H9 (cell line): ENCODE measurements at regions not wholly inside any gene's neighbourhood (a gene's known extent, or its start where the extent isn't known, plus 50 kb on each side); places are given as distances from the start of the nearest gene placed in this dataset.

Source experiments
- DNase-seq: peaks from one replicate; pipeline ENCODE4 v3.0.0-alpha.2; 2017
- H2AFZ ChIP-seq: one replicate; pipeline ENCODE4 v1.6.1; 2013; ENCODE audit warnings: mild to moderate bottlenecking, low read length, control low read depth, moderate library complexity
- H2AK5ac ChIP-seq: 2 replicates; pipeline ENCODE4 v1.6.1; 2013; ENCODE audit warnings: low read length, control low read depth, mixed read lengths; ENCODE audit not compliant: insufficient read length
- H2BK120ac ChIP-seq: one replicate; pipeline ENCODE4 v1.6.1; 2013; ENCODE audit warnings: low read depth, mild to moderate bottlenecking, low read length, control low read depth, inconsistent platforms; ENCODE audit not compliant: poor library complexity, severe bottlenecking
- H2BK12ac ChIP-seq: 2 replicates; pipeline ENCODE4 v1.6.1; 2013; ENCODE audit warnings: low read length, control low read depth, mixed read lengths, low read depth; ENCODE audit not compliant: insufficient read length
- H2BK15ac ChIP-seq: 2 replicates; pipeline ENCODE4 v1.6.1; 2013; ENCODE audit warnings: low read depth, low read length, control low read depth
- H2BK20ac ChIP-seq: one replicate; pipeline ENCODE4 v1.6.1; 2013; ENCODE audit warnings: low read depth, mild to moderate bottlenecking, low read length, control low read depth, inconsistent platforms; ENCODE audit not compliant: poor library complexity, severe bottlenecking
- H2BK5ac ChIP-seq: 2 replicates; pipeline ENCODE4 v1.6.1; 2013; ENCODE audit warnings: low read length, control low read depth, mixed read lengths; ENCODE audit not compliant: insufficient read length
- H3K14ac ChIP-seq: 2 replicates; pipeline ENCODE4 v1.6.1; 2013; ENCODE audit warnings: low read length, control low read depth; ENCODE audit not compliant: insufficient read depth
- H3K18ac ChIP-seq: 2 replicates; pipeline ENCODE4 v1.6.1; 2013; ENCODE audit warnings: low read depth, mild to moderate bottlenecking, mixed read lengths, low read length, control low read depth; ENCODE audit not compliant: insufficient read length
- H3K23ac ChIP-seq: 2 replicates; pipeline ENCODE4 v1.6.1; 2013; ENCODE audit warnings: low read length, control low read depth, mixed read lengths, low read depth; ENCODE audit not compliant: insufficient read length
- H3K23me2 ChIP-seq: 2 replicates; pipeline ENCODE4 v1.6.1; 2013; ENCODE audit warnings: low read depth, mild to moderate bottlenecking, mixed read lengths, low read length, control low read depth; ENCODE audit not compliant: insufficient read length, poor library complexity, severe bottlenecking
- H3K27ac ChIP-seq: 2 replicates; pipeline ENCODE4 v1.5.1; 2013; ENCODE audit warnings: low read length, control low read depth, mixed read lengths, low read depth; ENCODE audit not compliant: insufficient read length
- H3K27me3 ChIP-seq: 2 replicates; pipeline ENCODE4 v1.6.1; 2013; ENCODE audit warnings: low read length, control low read depth, inconsistent platforms; ENCODE audit not compliant: insufficient read depth
- H3K4ac ChIP-seq: 2 replicates; pipeline ENCODE4 v1.6.1; 2013; ENCODE audit warnings: low read depth, mild to moderate bottlenecking, control low read depth, inconsistent platforms, low read length, moderate library complexity
- H3K4me1 ChIP-seq: 2 replicates; pipeline ENCODE4 v1.6.1; 2013; ENCODE audit warnings: low read length, control low read depth, inconsistent platforms; ENCODE audit not compliant: insufficient read depth
- H3K4me2 ChIP-seq: 2 replicates; pipeline ENCODE4 v1.6.1; 2013; ENCODE audit warnings: low read length, control low read depth, mixed read lengths; ENCODE audit not compliant: insufficient read length, insufficient read depth
- H3K56ac ChIP-seq: 2 replicates; pipeline ENCODE4 v1.6.1; 2013; ENCODE audit warnings: low read depth, mild to moderate bottlenecking, mixed read lengths, low read length, control low read depth; ENCODE audit not compliant: insufficient read length
- H3K79me1 ChIP-seq: 2 replicates; pipeline ENCODE4 v1.6.1; 2013; ENCODE audit warnings: low read depth, mild to moderate bottlenecking, moderate library complexity, low read length, control low read depth, inconsistent platforms; ENCODE audit not compliant: insufficient read depth, poor library complexity, severe bottlenecking
- H3K79me2 ChIP-seq: 2 replicates; pipeline ENCODE4 v1.6.1; 2013; ENCODE audit warnings: low read length, control low read depth, inconsistent platforms; ENCODE audit not compliant: insufficient read depth
- H3K9ac ChIP-seq: 2 replicates; pipeline ENCODE4 v1.6.1; 2013; ENCODE audit warnings: low read length, control low read depth, mixed read lengths; ENCODE audit not compliant: insufficient read length; ENCODE audit errors: extremely low read depth
- H3K9me3 ChIP-seq: one replicate; pipeline ENCODE4 v1.6.1; 2013; ENCODE audit warnings: low read depth, low read length, inconsistent platforms; ENCODE audit not compliant: control insufficient read depth
- H3T11ph ChIP-seq: one replicate; pipeline ENCODE4 v1.6.1; 2013; ENCODE audit warnings: mild to moderate bottlenecking, low read length, control low read depth, inconsistent platforms
- H4K20me1 ChIP-seq: one replicate; pipeline ENCODE4 v1.6.1; 2013; ENCODE audit not compliant: control insufficient read depth, insufficient read length, insufficient read depth
- H4K5ac ChIP-seq: 2 replicates; pipeline ENCODE4 v1.6.1; 2013; ENCODE audit warnings: low read depth, mild to moderate bottlenecking, mixed read lengths, low read length, control low read depth; ENCODE audit not compliant: insufficient read length
- H4K8ac ChIP-seq: replicated peaks from 2 replicates; pipeline ENCODE4 v1.6.1; 2013; ENCODE audit warnings: low read length, control low read depth, mixed read lengths, low read depth; ENCODE audit not compliant: insufficient read length
- H4K91ac ChIP-seq: 2 replicates; pipeline ENCODE4 v1.6.1; 2013; ENCODE audit warnings: low read depth, mild to moderate bottlenecking, moderate library complexity, mixed read lengths, low read length, control low read depth; ENCODE audit not compliant: insufficient read length
- H3K27ac Mint-ChIP-seq, 3 experiments: 2 replicates in 2 of 3; 3 replicates in 1 of 3; pipeline ENCODE4 v1.8.0; 2020 to 2021; ENCODE audit warnings: mixed read lengths in 3 of 3, mild to moderate bottlenecking in 1 of 3, moderate library complexity in 1 of 3
- H3K27me3 Mint-ChIP-seq: 2 replicates; pipeline ENCODE4 v1.8.0; 2021; ENCODE audit warnings: low read depth, mild to moderate bottlenecking, moderate library complexity, mixed read lengths
- H3K36me3 Mint-ChIP-seq, 3 experiments: 2 replicates in 2 of 3; 3 replicates in 1 of 3; pipeline ENCODE4 v1.8.0; 2020 to 2021; ENCODE audit warnings: low read depth in 3 of 3, mixed read lengths in 3 of 3; ENCODE audit not compliant: insufficient read depth in 1 of 3
- H3K4me1 Mint-ChIP-seq, 2 experiments: 2 replicates each; pipeline ENCODE4 v1.8.0; 2020; ENCODE audit warnings: mixed read lengths in 2 of 2
- H3K4me3 Mint-ChIP-seq, 2 experiments: 2 replicates in 1 of 2; 3 replicates in 1 of 2; pipeline ENCODE4 v1.8.0; 2020 to 2021; ENCODE audit warnings: mild to moderate bottlenecking in 2 of 2, mixed read lengths in 2 of 2, moderate library complexity in 1 of 2
- H3K9me3 Mint-ChIP-seq, 2 experiments: 2 replicates in 1 of 2; 3 replicates in 1 of 2; pipeline ENCODE4 v1.8.0; 2020; ENCODE audit warnings: mild to moderate bottlenecking in 2 of 2, mixed read lengths in 2 of 2, moderate library complexity in 1 of 2
- WGBS: extraction: QIAGEN DNeasy Blood & Tissue Kit; methylation state at CpG from one replicate; pipeline ENCODE4 v1.1.7; 2013; ENCODE audit warnings: missing lambda C conversion rate, low lambda C conversion rate, mixed read lengths; ENCODE audit not compliant: insufficient read length; ENCODE audit errors: extremely low coverage; 5-methylcytosine and 5-hydroxymethylcytosine counted together
- TF ChIP-seq, protein P1 (sequence below): fragments of 200-600 bp; sonication (generic); conservative IDR thresholded peaks from 3 replicates; pipeline ENCODE4 v1.8.0; 2021; ENCODE audit warnings: antibody characterized with exemption, mild to moderate bottlenecking

DNA sequence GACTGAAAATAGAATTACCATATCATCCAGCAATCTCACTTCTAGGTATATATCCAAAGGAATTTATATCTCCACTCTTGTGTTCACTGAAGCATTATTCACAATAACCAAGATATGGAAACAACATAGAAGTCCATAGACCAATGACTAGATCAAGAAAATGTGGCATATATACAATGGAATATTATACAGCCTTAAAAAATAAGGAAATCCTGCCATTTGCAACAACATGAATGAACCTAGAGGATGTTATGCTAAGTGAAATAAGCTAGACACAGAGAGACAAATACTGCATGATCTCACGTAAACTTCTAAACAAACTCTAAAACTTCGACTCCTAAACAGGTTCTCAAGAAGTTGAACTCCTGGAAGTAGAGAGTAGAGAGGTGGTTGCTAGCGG lies 254.5 kb downstream of the SKIDA1 start:
- TF ChIP-seq, protein P1, sequence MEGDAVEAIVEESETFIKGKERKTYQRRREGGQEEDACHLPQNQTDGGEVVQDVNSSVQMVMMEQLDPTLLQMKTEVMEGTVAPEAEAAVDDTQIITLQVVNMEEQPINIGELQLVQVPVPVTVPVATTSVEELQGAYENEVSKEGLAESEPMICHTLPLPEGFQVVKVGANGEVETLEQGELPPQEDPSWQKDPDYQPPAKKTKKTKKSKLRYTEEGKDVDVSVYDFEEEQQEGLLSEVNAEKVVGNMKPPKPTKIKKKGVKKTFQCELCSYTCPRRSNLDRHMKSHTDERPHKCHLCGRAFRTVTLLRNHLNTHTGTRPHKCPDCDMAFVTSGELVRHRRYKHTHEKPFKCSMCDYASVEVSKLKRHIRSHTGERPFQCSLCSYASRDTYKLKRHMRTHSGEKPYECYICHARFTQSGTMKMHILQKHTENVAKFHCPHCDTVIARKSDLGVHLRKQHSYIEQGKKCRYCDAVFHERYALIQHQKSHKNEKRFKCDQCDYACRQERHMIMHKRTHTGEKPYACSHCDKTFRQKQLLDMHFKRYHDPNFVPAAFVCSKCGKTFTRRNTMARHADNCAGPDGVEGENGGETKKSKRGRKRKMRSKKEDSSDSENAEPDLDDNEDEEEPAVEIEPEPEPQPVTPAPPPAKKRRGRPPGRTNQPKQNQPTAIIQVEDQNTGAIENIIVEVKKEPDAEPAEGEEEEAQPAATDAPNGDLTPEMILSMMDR: no peak
- Histone ChIP-seq H2BK120ac (no peak overlapping the region), H3K9ac (no peak overlapping the region), H2AFZ (no peak overlapping the region), H3K14ac (no peak overlapping the region), H2BK20ac (no peak overlapping the region), H3K27ac (no peak overlapping the region), H3K23me2 (no peaks in the 10 kb centered on the region), H3K4me2 (no peak overlapping the region), H2AK5ac (no peak overlapping the region), H3K79me2 (no peaks in the 10 kb centered on the region), H4K20me1 (no peaks in the 10 kb centered on the region), H4K91ac (no peak overlapping the region), H4K8ac (no peak overlapping the region), H3K9me3 (no peaks in the 10 kb centered on the region), H2BK15ac (no peak overlapping the region), H2BK5ac (no peak overlapping the region), H3K79me1 (no peaks in the 10 kb centered on the region), H3K4ac (no peak overlapping the region), H3T11ph (no peak overlapping the region), H3K56ac (no peak overlapping the region), H3K27me3 (no peaks in the 10 kb centered on the region; the same call in 1 of the 2 replicates), H2BK12ac (no peak overlapping the region), H4K5ac (no peak overlapping the region), H3K18ac (no peak overlapping the region), H3K4me1 (no peaks in the 10 kb centered on the region; the same call in 1 of the 2 replicates), H3K23ac (no peak overlapping the region)
- Mint-ChIP-seq H3K4me1 (peaks cover 6 to 9% of the 10 kb centered on the region in 2 experiments), H3K27ac (no peak overlapping the region), H3K27me3 (no peaks in the 10 kb centered on the region), H3K9me3 (peaks cover 5 to 13% of the 10 kb centered on the region in 2 experiments), H3K36me3 (peaks cover 6 to 31% (median 31%) of the 10 kb centered on the region in 3 experiments), H3K4me3 (no peak overlapping the region)
- WGBS: no CpG with 5 or more reads among the region's 3 CpGs
- no peak for DNase-seq
